Left ventricle myocardium superior (tissue), 1 donor: ENCODE measurements at regions not wholly inside any gene's neighbourhood (a gene's known extent, or its start where the extent isn't known, plus 50 kb on each side); places are given as distances from the start of the nearest gene placed in this dataset.
"Not testable (repeated sequence)": the region's sequence is repeated elsewhere in the genome, so short reads cannot be mapped to it uniquely, and the experiment has no call there.

Experiments used
- ATAC-seq: fragments of 200-7000 bp; cut with Tn5 transposase; one replicate; pipeline ENCODE4 v1.9.1; 2020; ENCODE audit warnings: mild to moderate bottlenecking, moderate library complexity
- DNase-seq: peaks from one replicate; pipeline ENCODE4 v3.0.0-alpha.2; 2020
- intact Hi-C: fragments of 100-400 bp; cut with micrococcal nuclease; formaldehyde crosslinking; loops from one replicate; pipeline ENCODE4 v1.11.0; 2022
- donor health status: DM: no; HTN: yes; CAD: no; lungs with severe emphysema.

- intact Hi-C loops = no loop called here
- DNase-seq = no peak
- no peak for ATAC-seq
Measured at GRCh38 chr4:25474690-25475089, 97.6 kb downstream of the ANAPC4 start.

DNA sequence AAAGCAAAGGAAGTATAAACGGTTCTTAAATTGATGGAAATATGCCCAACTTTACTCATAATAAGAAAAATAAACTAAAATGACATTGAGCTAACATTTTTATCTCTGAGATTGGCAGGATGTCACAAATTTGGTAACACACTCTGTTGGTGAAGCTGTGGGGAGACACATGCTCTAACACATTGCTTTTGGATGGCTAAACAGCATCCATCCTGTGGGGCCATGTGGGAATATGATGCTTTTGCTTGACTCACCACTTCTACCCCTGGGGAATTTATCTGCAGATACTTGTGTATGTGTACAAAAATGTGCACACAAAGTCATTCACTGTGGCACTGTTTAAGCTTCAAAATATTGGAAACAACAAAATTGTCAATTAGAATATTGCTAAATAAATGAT is 100.2 kb downstream of the ANAPC4 start:
- ATAC-seq = no peak

DNA sequence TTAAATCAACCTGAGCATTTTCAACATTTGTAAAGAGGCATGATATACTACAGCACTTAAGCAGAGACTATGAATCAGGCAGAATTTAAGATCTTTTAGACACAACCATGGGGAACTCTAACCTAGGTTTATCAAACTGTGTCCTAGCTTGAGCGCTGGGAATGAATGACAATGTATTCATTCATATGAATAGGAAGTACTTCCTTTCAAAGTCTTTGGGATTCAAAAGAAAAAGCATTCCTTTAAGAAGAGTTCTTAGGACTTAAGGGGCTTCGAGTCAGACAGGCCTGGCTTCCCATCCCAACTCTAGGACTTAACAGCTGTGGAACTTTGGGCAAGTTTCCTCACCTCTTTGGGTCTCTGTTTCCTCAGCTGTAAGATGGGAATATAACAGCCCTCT is 104.6 kb downstream of the ANAPC4 start:
- ATAC-seq (no peak), DNase-seq (no peak)
- intact Hi-C loops = no loop called here

More for the DNA sequence above, 100.2 kb downstream of the ANAPC4 start:
- intact Hi-C loops = no loop called here
- DNase-seq = no peak

DNA sequence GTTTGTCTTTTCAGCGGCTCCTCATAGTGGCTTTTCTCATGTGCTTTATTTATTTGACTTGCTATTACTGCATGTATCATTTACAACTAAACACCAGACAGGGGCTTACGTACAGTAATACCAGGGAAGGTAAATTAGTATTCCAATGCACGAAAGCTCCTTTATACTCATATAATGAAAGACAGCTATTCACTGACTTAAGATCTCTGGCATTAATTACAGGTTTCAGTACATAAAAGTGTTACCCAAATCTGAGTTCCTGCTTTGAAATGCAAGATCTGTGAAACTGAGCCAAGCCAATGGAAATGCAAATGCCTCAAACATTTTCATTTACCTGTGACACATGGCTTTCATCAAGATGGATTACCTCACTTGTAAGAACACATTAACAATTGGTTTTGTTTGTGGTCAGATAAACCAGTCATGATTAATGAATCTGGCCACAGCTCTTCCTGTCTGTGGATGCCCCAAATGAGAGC is 107.2 kb downstream of the ANAPC4 start:
- ATAC-seq = no peak
- no peak for DNase-seq
- intact Hi-C loops = no loop called here

GRCh38 chr4:25485104-25485503 is 108.0 kb downstream of the ANAPC4 start:
- ATAC-seq (no peak), DNase-seq (no peak)
- intact Hi-C loops = no loop called here

- no peak for ATAC-seq
- intact Hi-C loops = no loop called here
Measured at GRCh38 chr4:25486171-25486570, 109.1 kb downstream of the ANAPC4 start.

DNA sequence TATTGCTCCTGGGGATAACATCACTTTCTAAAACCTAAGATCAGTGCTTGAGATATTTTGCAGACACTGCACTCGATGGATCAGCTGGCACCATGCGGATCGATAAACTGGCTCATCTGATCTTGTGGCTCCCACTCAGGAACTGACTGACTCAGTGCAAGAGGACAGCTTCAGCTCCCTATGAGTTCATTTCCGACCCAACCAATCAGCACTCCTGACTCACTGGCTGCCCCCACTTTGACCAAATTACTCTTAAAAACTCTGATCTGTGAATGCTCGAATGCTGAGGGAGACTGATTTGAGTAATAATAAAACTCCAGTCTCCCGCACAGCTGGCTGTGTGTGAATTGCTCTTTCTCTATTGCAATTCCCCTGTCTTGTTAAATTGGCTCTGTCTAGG is 110.1 kb downstream of the ANAPC4 start:
- no peak for DNase-seq
- intact Hi-C loops = no loop called here

More at GRCh38 chr4:25486171-25486570, 109.1 kb downstream of the ANAPC4 start:
- DNase-seq = no peak

DNA sequence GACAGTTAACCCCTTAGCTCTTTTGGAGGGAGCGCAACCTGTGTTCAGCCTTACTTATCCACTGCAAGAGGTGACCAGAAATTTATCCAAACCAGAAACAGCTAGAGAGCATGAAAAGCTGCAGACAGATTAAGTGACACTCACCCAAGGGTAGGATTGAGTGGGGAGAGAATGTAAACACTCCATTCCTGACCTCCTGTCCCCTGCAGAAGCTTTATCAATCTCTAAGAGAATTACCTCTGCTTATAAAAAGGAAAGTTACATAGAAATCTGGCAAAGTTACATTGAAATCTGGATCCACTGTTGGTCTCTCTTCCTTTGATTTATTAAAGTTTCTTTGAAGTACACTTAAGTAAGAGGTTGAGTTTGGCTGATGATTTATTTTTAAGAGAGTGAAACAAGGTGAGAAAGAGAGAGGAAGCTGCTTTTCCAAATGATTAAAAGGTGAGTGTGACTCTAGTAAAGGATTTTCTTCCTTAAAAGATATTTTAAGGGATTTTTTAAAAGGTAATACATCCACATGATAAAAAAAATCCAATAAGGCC is 112.3 kb downstream of the ANAPC4 start:
- no peak for ATAC-seq
- no peak for DNase-seq
- intact Hi-C loops = no loop called here

More for the DNA sequence above, 110.1 kb downstream of the ANAPC4 start:
- ATAC-seq = no peak

DNA sequence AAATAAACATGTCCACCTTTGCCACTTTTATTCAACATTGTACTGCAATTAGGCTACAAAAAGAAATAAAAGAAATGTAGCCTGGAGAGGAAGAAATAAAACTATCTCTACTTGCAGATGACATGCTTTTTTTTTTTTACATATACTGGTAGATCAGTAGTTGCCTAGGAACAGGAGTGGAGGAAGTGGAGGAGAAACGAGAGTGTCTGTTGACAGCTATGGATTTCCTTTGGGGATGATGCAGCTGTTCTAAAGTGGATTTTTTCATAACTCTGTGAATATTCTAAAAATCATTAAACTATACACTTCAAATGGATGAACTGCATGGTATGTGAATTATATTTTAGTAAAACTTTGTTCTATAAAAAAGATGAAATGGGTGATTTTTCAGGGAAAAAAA is 116.4 kb downstream of the ANAPC4 start:
- ATAC-seq (no peak), DNase-seq (no peak)
- intact Hi-C loops = no loop called here

DNA sequence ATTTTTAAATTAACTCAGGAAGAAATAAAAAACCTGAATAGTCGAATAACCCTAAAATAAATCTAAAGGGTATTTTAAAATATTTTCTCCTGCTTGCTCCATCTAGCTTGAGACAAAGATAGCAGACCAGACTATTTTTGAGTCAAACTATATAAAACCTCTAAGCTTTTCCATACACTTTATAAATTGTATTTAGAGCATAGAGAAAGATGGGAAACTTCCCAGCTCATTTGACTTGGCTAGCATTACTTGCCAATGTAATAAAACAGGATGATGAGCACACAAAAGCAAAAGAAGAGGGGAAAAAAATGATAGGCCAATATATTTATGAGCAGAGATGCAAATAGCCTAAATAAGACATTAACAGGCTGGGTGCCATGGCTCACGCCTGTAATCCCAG is 117.1 kb downstream of the ANAPC4 start:
- intact Hi-C loops = no loop called here
- DNase-seq (no peak), ATAC-seq (no peak)

DNA sequence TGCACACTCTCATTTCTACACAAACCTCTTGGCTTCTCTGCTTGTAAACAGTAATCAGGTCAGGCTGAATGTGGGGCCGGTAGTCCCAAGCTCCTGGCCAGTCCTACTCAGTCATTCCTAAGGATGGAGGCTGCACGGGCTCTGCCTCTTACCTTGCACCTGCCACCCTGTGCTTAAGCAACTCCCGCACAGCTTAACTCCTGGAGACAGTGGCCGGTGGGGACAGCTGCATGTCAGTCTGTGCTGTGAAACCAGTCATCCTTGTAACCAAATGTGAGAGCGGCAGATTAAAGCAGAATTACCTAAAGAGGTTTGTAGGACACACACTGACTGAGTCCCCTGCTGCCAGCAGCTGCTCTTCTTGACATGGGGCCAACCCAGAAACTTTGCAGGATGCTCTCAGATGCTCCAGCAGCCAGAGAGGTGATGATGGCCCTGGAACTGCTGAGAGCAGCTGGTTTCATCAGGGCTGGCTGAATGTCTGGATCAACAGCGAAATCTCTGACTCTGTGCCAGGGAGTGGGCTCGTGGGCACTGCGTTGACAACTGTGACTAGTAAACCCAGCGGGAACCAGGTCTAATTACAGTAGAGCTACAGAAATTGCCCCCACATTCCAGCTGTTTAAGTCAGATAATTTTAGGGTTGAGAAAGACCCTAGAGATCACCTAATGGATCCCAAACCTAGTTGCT is 123.7 kb downstream of the ANAPC4 start:
- ATAC-seq (no peak), DNase-seq (no peak)
- intact Hi-C loops = no loop called here

- intact Hi-C loops = no loop called here
- ATAC-seq = no peak
- DNase-seq = no peak
Measured at GRCh38 chr4:25502115-25502514, 125.1 kb downstream of the ANAPC4 start.

GRCh38 chr4:25503779-25504178 is 126.7 kb downstream of the ANAPC4 start:
- intact Hi-C loops = no loop called here
- no peak for DNase-seq
- no peak for ATAC-seq

DNA sequence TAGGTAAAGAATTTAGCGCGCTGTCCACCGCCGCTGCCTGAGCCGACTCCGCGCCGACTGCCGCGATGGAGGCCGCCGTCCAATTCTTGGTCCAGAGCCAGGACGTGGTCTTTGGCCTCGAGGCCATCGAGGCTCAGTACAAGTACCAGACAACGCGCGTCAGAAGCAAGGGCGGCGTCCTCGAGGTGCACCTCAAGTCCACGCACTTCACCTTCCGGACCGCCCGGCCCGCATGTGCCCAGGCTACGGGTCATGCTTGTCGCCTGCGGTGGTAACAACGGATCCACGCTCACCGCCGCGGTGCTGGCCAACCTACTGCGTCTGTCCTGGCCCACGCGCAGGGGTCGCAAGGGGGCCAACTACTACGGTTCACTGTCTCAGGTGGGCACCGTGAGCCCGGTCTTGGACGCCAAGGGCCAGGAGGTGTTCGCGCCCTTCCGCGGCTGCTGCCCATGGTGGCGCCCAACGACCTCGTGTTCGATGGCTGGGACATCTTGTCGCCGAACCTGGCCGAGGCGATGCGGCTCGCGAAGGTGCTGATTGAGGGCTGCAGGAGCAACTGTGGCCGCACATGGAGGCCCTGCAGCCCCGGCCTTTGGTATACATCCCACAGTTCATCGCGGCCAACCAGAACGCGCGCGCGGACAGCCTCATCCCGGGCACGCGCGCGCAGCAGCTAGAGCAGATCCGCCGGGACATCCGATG is 128.0 kb downstream of the ANAPC4 start:
- ATAC-seq (no peak), DNase-seq (peak; percentile 30)
- intact Hi-C loops = no loop called here

DNA sequence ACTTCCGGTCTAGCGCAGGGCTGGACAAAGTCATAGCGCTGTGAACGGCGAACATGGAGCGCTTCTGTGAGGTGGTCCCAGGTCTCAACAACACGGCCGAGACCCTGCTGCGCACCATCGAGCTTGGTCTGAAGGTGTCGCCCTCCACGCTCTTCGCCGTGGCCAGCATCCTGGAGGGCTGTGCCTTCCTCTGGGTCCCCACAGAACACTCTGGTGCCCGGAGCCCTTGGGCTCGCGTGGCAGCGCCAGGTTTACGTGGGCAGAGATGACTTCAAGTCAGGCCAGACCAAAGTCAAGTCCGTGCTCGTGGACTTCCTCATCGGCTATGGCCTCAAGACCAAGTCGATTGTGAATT is 128.6 kb downstream of the ANAPC4 start:
- no peak for DNase-seq
- no peak for ATAC-seq
- intact Hi-C loops = no loop called here

GRCh38 chr4:25506032-25506571 is 129.0 kb downstream of the ANAPC4 start:
- no peak for DNase-seq
- intact Hi-C loops = no loop called here
- ATAC-seq = no peak

DNA sequence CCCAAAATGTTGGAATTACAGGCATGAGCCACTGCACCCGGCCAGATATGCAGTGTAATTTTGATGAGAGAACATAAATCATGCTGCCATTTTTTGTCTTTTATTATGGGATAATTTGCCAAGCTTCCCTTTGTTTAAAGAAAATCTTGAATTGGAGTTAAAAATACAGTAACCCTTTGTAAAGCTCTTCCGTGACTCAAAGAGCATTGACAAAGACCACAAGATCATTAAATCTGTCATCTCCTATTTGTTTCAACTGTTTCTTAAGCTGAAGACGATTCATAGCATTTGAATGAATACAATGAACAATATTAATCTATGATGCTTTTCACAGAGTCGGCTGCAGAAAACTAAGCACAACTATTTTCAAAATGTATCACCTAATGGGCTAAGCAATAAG is 132.6 kb downstream of the ANAPC4 start:
- ATAC-seq (no peak), DNase-seq (no peak)
- intact Hi-C loops = no loop called here

GRCh38 chr4:25511823-25512222 is 134.8 kb downstream of the ANAPC4 start:
- ATAC-seq, intact Hi-C loops, DNase-seq: not testable (repeated sequence)

- intact Hi-C loops = no loop called here
- ATAC-seq = no peak
- DNase-seq = no peak
Measured at GRCh38 chr4:25513814-25514213, 136.8 kb downstream of the ANAPC4 start.

DNA sequence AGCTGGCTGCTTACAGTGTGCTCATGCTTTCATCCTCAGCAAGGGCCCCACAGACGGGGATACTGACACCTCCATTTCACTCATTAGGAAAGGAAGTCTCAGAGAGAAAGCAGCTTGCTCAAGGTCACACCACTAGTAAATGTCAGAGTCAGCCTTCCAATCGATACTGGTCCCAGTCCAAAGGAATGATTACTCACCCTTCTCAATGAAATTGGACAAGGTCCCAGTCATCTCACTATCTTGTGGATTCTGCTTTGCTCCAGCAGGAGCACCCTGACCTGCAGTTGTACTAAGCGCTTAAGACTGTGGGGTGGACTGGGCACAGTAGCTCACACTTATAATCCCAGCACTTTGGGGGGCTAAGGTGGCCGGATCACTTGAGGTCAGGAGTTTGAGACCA is 132.2 kb upstream of the SLC34A2 start:
- ATAC-seq = no peak
- intact Hi-C loops = no loop called here
- DNase-seq = no peak
